HepG2 (cell line): ENCODE measurements at regions not wholly inside any gene's neighbourhood (a gene's known extent, or its start where the extent isn't known, plus 50 kb on each side); places are given as distances from the start of the nearest gene placed in this dataset.

Experiments
- ATAC-seq: fragments of 200-7000 bp; cut with Tn5 transposase; 3 replicates; pipeline ENCODE4 v1.9.1; 2020; ENCODE audit warnings: mild to moderate bottlenecking, moderate library complexity
- BruUV-seq: library from RNA; stranded (reverse); fragments of 400-500 nt; replicated peaks from 2 replicates; lab custom pipeline; 2021; lab: Mats Ljungman, UMichigan
- CTCF ChIA-PET: fragments of 300-600 bp; formaldehyde crosslinking; extraction: SDS; loops from one replicate; lab custom pipeline; 2021; ENCODE audit warnings: low total read pairs, inconsistent platforms, low intra/inter-chr PET ratio; lab: Yijun Ruan, JAX
- POLR2A ChIA-PET: fragments of 350-600 bp; sonication (Branson Sonifier 250); formaldehyde crosslinking; loops from one replicate; lab custom pipeline; 2020; ENCODE audit warnings: antibody characterized with exemption, inconsistent platforms; lab: Yijun Ruan, JAX
- DNase-seq: peaks from one replicate; pipeline ENCODE4 v3.0.0-alpha.2; 2015; ENCODE audit warnings: low spot score
- FAIRE-seq: peaks from 3 replicates; lab custom pipeline; 2011; peaks lifted over from hg19 to GRCh38; lab: Jason Lieb, UNC
- H2AFZ ChIP-seq: one replicate; pipeline ENCODE4 v1.6.1; 2011; ENCODE audit warnings: low read length, inconsistent platforms
- H3K27ac ChIP-seq: fragments of 300-600 bp; 3 replicates; pipeline ENCODE4 v1.8.0; 2011; ENCODE audit warnings: mixed run types, mild to moderate bottlenecking, mixed read lengths, low read length, inconsistent platforms; ENCODE audit not compliant: insufficient read depth; ENCODE audit errors: extremely low read length
- H3K27me3 ChIP-seq, 2 experiments: fragments of 200-600 bp in 1 of 2; 2 replicates in 1 of 2; 3 replicates in 1 of 2; pipeline versions ENCODE4 v1.6.0 to v1.8.0; 2011; ENCODE audit warnings: low read length in 2 of 2, mild to moderate bottlenecking in 2 of 2, moderate library complexity in 2 of 2, inconsistent platforms in 1 of 2; ENCODE audit not compliant: insufficient read depth in 2 of 2, control insufficient read depth in 1 of 2
- H3K36me3 ChIP-seq, 2 experiments: fragments of 200-600 bp in 1 of 2; replicated peaks in 1 of 2; 2 replicates in 1 of 2; 3 replicates in 1 of 2; pipeline versions ENCODE4 v1.5.1 to v1.8.0; 2011; ENCODE audit warnings: low read length in 2 of 2, inconsistent platforms in 1 of 2; ENCODE audit not compliant: insufficient read depth in 2 of 2, control insufficient read depth in 1 of 2
- H3K4me1 ChIP-seq: 2 replicates; pipeline ENCODE4 v1.5.1; 2012; ENCODE audit warnings: low read length, inconsistent platforms; ENCODE audit not compliant: insufficient read depth
- H3K4me2 ChIP-seq: 2 replicates; pipeline ENCODE4 v1.6.0; 2011; ENCODE audit warnings: low read depth, low read length, inconsistent platforms
- H3K4me3 ChIP-seq, 3 experiments: fragments of 200-600 bp in 1 of 3; sonication (generic), shearing (Covaris generic) in 1 of 3; replicated peaks in 1 of 3; 2 replicates each; pipeline ENCODE4 v1.5.1; 2011 to 2016; ENCODE audit warnings: low read length in 3 of 3, inconsistent platforms in 2 of 3, low read depth in 2 of 3, mild to moderate bottlenecking in 2 of 3, control low read depth in 1 of 3, mixed read lengths in 1 of 3; ENCODE audit not compliant: insufficient read depth in 1 of 3
- H3K79me2 ChIP-seq: one replicate; pipeline ENCODE4 v1.6.1; 2011; ENCODE audit warnings: low read length, inconsistent platforms; ENCODE audit not compliant: insufficient read depth
- H3K9ac ChIP-seq: 2 replicates; pipeline ENCODE4 v1.6.0; 2011; ENCODE audit warnings: mild to moderate bottlenecking, low read depth, low read length, inconsistent platforms; ENCODE audit not compliant: insufficient read depth
- H3K9me3 ChIP-seq: 2 replicates; pipeline ENCODE4 v1.5.1; 2012; ENCODE audit warnings: mild to moderate bottlenecking, low read length
- H4K20me1 ChIP-seq: 2 replicates; pipeline ENCODE4 v1.6.0; 2011; ENCODE audit warnings: inconsistent platforms, mild to moderate bottlenecking, low read length, moderate library complexity; ENCODE audit not compliant: insufficient read depth
- KAT2B ChIP-seq: fragments of 150-350 bp; IDR thresholded peaks from 2 replicates; pipeline ENCODE4 v1.6.1; 2014; ENCODE audit warnings: low read depth, low read length, borderline replicate concordance
- MBD4 ChIP-seq: IDR thresholded peaks from 2 replicates; pipeline ENCODE4 v1.6.1; 2012; ENCODE audit warnings: low read length, inconsistent platforms, borderline replicate concordance
- SOX13 ChIP-seq, 3 experiments: fragments of 450-650 bp in 1 of 3; sonication (generic) in 1 of 3; formaldehyde crosslinking in 1 of 3; IDR thresholded peaks in 2 of 3; conservative IDR thresholded peaks in 1 of 3; 2 replicates each; pipeline versions ENCODE4 v1.5.0 to v1.6.1; 2016 to 2020; ENCODE audit warnings: antibody characterized with exemption in 1 of 3, mild to moderate bottlenecking in 1 of 3, missing compliant biosample characterization in 1 of 3, missing genetic modification reagents in 1 of 3, moderate library complexity in 1 of 3
- SRSF4 ChIP-seq: fragments of 200-400 bp; formaldehyde crosslinking; IDR thresholded peaks from one replicate; pipeline ENCODE4 v1.6.1; 2018; ENCODE audit warnings: mild to moderate bottlenecking, low read depth, low read length, moderate library complexity; ENCODE audit not compliant: poor library complexity, severe bottlenecking
- TBX3 ChIP-seq: fragments of 450-650 bp; IDR thresholded peaks from 2 replicates; pipeline ENCODE4 v1.6.1; 2017; ENCODE audit warnings: antibody characterized with exemption, mild to moderate bottlenecking, inconsistent platforms, borderline replicate concordance
- ZNF549 ChIP-seq: sonication (generic); formaldehyde crosslinking; IDR thresholded peaks from 2 replicates; pipeline ENCODE4 v1.5.0; 2020; ENCODE audit warnings: missing genetic modification reagents
- ZNF557 ChIP-seq: sonication (generic); formaldehyde crosslinking; IDR thresholded peaks from 2 replicates; pipeline ENCODE4 v1.4.0; 2020; ENCODE audit warnings: missing genetic modification reagents
- ZSCAN25 ChIP-seq: sonication (generic); formaldehyde crosslinking; IDR thresholded peaks from 2 replicates; pipeline ENCODE4 v1.8.0; 2022; ENCODE audit warnings: mild to moderate bottlenecking, missing genetic modification reagents
- WGBS: methylation state at CpG from one replicate; pipeline ENCODE4 v1.1.6; 2017; ENCODE audit warnings: low lambda C conversion rate; 5-methylcytosine and 5-hydroxymethylcytosine counted together
- in situ Hi-C: cut with HindIII; loops from 2 replicates; pipeline ENCODE4 v1.10.0; 2017; ENCODE audit warnings: low pct_unique_long_range_greater_than_20kb; ENCODE audit not compliant: extremely low pct_ligation_motif_present
- intact Hi-C: fragments of 100-400 bp; cut with micrococcal nuclease; formaldehyde crosslinking; loops from one replicate; pipeline ENCODE4 v1.10.0; 2022; ENCODE audit not compliant: unreplicated experiment
- TF ChIP-seq, protein P1 (sequence below): IDR thresholded peaks from 2 replicates; pipeline ENCODE4 v1.4.0; 2020; ENCODE audit warnings: mild to moderate bottlenecking, missing genetic modification reagents
- TF ChIP-seq, protein P2 (sequence below): sonication (generic); formaldehyde crosslinking; IDR thresholded peaks from 2 replicates; pipeline ENCODE4 v1.5.0; 2020; ENCODE audit warnings: missing genetic modification reagents, mild to moderate bottlenecking, borderline replicate concordance
- TF ChIP-seq, protein P3 (sequence below): sonication (generic); formaldehyde crosslinking; IDR thresholded peaks from 2 replicates; pipeline ENCODE4 v1.4.0; 2020; ENCODE audit warnings: missing genetic modification reagents, low read depth, mild to moderate bottlenecking, borderline replicate concordance

DNA sequence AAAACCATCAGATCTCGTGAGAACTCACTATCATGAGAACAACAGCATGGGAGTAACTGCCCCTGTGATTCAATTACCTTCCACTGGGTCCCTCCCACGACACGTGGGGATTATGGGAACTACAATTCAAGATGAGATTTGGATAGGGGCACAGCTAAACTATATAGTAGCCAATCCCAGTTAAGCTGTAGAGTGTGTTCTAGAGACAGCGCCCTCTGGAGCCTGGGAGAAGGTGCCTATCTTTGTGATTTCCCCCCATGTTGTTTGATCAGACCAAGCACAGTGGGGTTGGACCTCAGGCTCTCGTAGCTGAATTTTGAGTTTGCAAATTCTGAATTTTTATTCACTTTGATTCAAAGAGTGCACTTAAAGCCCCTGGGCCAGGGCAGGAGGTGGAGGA, 108.2 kb upstream of the TWIST2 start:
- CTCF ChIA-PET: no interaction called here
- TF ChIP-seq MBD4 (no peak), ZNF549 (CRISPR knock-in tag) (no peak), KAT2B (no peak), ZNF557 (no peak), SOX13 (IDR thresholded peaks at IDR 0.05) (no peak), SOX13 (CRISPR knock-in tag; conservative IDR thresholded peaks at IDR 0.05 in 1 of 2, IDR thresholded peaks at IDR 0.05 in 1 of 2) (no peak), ZSCAN25 (no peak), SRSF4 (no peak), TBX3 (no peak)
- TF ChIP-seq, protein P1, sequence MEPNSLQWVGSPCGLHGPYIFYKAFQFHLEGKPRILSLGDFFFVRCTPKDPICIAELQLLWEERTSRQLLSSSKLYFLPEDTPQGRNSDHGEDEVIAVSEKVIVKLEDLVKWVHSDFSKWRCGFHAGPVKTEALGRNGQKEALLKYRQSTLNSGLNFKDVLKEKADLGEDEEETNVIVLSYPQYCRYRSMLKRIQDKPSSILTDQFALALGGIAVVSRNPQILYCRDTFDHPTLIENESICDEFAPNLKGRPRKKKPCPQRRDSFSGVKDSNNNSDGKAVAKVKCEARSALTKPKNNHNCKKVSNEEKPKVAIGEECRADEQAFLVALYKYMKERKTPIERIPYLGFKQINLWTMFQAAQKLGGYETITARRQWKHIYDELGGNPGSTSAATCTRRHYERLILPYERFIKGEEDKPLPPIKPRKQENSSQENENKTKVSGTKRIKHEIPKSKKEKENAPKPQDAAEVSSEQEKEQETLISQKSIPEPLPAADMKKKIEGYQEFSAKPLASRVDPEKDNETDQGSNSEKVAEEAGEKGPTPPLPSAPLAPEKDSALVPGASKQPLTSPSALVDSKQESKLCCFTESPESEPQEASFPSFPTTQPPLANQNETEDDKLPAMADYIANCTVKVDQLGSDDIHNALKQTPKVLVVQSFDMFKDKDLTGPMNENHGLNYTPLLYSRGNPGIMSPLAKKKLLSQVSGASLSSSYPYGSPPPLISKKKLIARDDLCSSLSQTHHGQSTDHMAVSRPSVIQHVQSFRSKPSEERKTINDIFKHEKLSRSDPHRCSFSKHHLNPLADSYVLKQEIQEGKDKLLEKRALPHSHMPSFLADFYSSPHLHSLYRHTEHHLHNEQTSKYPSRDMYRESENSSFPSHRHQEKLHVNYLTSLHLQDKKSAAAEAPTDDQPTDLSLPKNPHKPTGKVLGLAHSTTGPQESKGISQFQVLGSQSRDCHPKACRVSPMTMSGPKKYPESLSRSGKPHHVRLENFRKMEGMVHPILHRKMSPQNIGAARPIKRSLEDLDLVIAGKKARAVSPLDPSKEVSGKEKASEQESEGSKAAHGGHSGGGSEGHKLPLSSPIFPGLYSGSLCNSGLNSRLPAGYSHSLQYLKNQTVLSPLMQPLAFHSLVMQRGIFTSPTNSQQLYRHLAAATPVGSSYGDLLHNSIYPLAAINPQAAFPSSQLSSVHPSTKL (CRISPR knock-in tag): no peak
- TF ChIP-seq, protein P2, sequence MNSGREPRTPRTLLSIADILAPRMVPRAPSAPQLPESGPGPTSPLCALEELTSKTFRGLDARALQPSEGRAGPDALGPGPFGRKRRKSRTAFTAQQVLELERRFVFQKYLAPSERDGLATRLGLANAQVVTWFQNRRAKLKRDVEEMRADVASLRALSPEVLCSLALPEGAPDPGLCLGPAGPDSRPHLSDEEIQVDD (CRISPR knock-in tag): no peak
- TF ChIP-seq, protein P3, sequence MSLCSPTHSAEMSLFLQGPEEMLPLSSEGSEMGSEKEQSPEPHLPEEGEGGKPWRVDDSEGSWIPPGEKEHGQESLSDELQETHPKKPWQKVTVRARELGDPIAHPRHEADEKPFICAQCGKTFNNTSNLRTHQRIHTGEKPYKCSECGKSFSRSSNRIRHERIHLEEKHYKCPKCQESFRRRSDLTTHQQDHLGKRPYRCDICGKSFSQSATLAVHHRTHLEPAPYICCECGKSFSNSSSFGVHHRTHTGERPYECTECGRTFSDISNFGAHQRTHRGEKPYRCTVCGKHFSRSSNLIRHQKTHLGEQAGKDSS: no peak

More for the DNA sequence above, 108.2 kb upstream of the TWIST2 start:
- no peak overlapping the region for H3K4me2 ChIP-seq
- no peak for FAIRE-seq
- no peaks in the 10 kb centered on the region for H4K20me1 ChIP-seq
- 20% methylated on average over 5 of the region's 5 CpGs for WGBS
- no peak overlapping the region for H2AFZ ChIP-seq
- POLR2A ChIA-PET: no interaction called here
- intact Hi-C loops: no loop called here
- no peak overlapping the region for H3K9ac ChIP-seq
- ATAC-seq: no peak
- H3K4me1 ChIP-seq: no peaks in the 10 kb centered on the region
- H3K27ac ChIP-seq: no peak overlapping the region
- BruUV-seq: no TSS peak
- in situ Hi-C loops: no loop called here
- no peaks in the 10 kb centered on the region for H3K36me3 ChIP-seq
- DNase-seq: no peak
- no peak overlapping the region for H3K4me3 ChIP-seq
- H3K9me3 ChIP-seq: no peaks in the 10 kb centered on the region
- peaks cover 0 to 46% of the 10 kb centered on the region in 2 experiments; a peak in 4 of 5 replicates for H3K27me3 ChIP-seq
- H3K79me2 ChIP-seq: no peaks in the 10 kb centered on the region
